Stomach (tissue), 8 donors: ENCODE measurements at regions not wholly inside any gene's neighbourhood (a gene's known extent, or its start where the extent isn't known, plus 50 kb on each side); places are given as distances from the start of the nearest gene placed in this dataset.

ENCODE experiments used
- DNase-seq, 2 donors: peaks; one replicate each; pipeline versions ENCODE4 v3.0.0 to v3.0.0-alpha.2; 2013 to 2019
- H3K27ac ChIP-seq, 5 donors: fragments of 200-600 bp in 4 of 5; sonication (generic) in 4 of 5; one replicate each; pipeline ENCODE4 v1.5.1; 2013 to 2019; ENCODE audit warnings: mild to moderate bottlenecking in 1 of 5, moderate library complexity in 1 of 5
- H3K27me3 ChIP-seq, 3 donors: fragments of 200-600 bp; sonication (generic); one replicate each; pipeline ENCODE4 v1.5.1; 2017 to 2019; ENCODE audit warnings: mixed run types in 1 of 3
- H3K36me3 ChIP-seq, 4 donors: fragments of 200-600 bp; sonication (generic); 1 replicate in 3 of 4; 2 replicates in 1 of 4; pipeline ENCODE4 v1.5.1; 2016 to 2019
- H3K4me1 ChIP-seq, 4 donors: fragments of 200-600 bp; sonication (generic); one replicate each; pipeline ENCODE4 v1.5.1; 2016 to 2019
- H3K4me3 ChIP-seq, 4 donors: fragments of 200-600 bp; sonication (generic) in 3 of 4; one replicate each; pipeline ENCODE4 v1.5.1; 2016 to 2019; ENCODE audit warnings: mild to moderate bottlenecking in 1 of 4
- H3K9me3 ChIP-seq, 4 donors: fragments of 200-600 bp; sonication (generic); one replicate each; pipeline ENCODE4 v1.5.1; 2016 to 2019
- EP300 ChIP-seq: sonication (generic); formaldehyde crosslinking; IDR thresholded peaks from one replicate; pipeline ENCODE4 v1.6.1; 2017; ENCODE audit warnings: antibody characterized with exemption
- POLR2A ChIP-seq, 4 donors: fragments of 450-650 bp; IDR thresholded peaks; one replicate each; pipeline ENCODE4 v1.6.1; 2016; ENCODE audit warnings: antibody characterized with exemption in 4 of 4, control low read depth in 2 of 4, mild to moderate bottlenecking in 1 of 4, moderate library complexity in 1 of 4
- POLR2AphosphoS5 ChIP-seq, 3 donors: sonication (generic); formaldehyde crosslinking; IDR thresholded peaks; one replicate each; pipeline ENCODE4 v1.6.1; 2016; ENCODE audit warnings: antibody characterized with exemption in 3 of 3
- WGBS, 5 donors: extraction: QIAGEN DNeasy Blood & Tissue Kit in 3 of 5; methylation state at CpG; one replicate each; pipeline versions ENCODE4 v1.1.5 to v1.1.7; 2013 to 2018; 5-methylcytosine and 5-hydroxymethylcytosine counted together
- intact Hi-C: fragments of 100-400 bp; cut with DNase I; formaldehyde crosslinking; loops from one replicate; pipeline ENCODE4 v1.15.1; 2023; ENCODE audit warnings: low total_unique reads
- TF ChIP-seq, protein P1 (sequence below), 7 experiments: fragments of 450-650 bp in 4 of 7; fragments of 200-600 bp in 3 of 7; sonication (generic) in 3 of 7; IDR thresholded peaks; one replicate each; pipeline ENCODE4 v1.5.1; 2016 to 2019; ENCODE audit warnings: antibody characterized with exemption in 7 of 7, control low read depth in 2 of 7, mild to moderate bottlenecking in 1 of 7
- donor health status: healthy with polysubstance abuse.
- donor health status: Bipolar disorder and iron deficiency.
- donor health status: healthy.

DNA sequence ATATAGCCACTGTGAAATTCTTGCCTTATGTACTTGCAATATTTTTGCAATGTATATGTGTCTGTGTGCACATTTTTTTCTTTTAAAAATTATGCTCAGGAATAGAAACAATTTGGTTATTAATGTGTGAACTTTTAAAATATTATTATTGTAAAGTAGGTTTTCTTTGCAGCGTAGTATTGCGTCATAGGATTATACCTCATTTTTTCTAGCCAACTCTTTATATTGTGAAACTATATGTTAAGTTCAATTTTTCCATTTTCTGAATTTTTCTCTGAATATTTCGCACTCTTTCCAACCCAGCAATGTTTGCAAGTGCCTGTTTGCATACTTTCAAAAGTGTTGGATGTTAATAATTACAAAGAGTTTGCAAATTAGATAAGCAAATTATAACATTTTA, 471.6 kb upstream of the LMO3 start:
- intact Hi-C loops: no loop called here
- Histone ChIP-seq H3K27me3 (no peaks in the 10 kb centered on the region), H3K4me1 (no peaks in the 10 kb centered on the region), H3K4me3 (no peak overlapping the region), H3K9me3 (peaks cover 0 to 9% (median 0%) of the 10 kb centered on the region in 4 donors), H3K36me3 (no peaks in the 10 kb centered on the region), H3K27ac (no peak overlapping the region)
- DNase-seq: no peak
- WGBS, 5 donors: 72 to 93% (median 89%) methylated on average over 3 of the region's 3 CpGs
- TF ChIP-seq, protein P1, sequence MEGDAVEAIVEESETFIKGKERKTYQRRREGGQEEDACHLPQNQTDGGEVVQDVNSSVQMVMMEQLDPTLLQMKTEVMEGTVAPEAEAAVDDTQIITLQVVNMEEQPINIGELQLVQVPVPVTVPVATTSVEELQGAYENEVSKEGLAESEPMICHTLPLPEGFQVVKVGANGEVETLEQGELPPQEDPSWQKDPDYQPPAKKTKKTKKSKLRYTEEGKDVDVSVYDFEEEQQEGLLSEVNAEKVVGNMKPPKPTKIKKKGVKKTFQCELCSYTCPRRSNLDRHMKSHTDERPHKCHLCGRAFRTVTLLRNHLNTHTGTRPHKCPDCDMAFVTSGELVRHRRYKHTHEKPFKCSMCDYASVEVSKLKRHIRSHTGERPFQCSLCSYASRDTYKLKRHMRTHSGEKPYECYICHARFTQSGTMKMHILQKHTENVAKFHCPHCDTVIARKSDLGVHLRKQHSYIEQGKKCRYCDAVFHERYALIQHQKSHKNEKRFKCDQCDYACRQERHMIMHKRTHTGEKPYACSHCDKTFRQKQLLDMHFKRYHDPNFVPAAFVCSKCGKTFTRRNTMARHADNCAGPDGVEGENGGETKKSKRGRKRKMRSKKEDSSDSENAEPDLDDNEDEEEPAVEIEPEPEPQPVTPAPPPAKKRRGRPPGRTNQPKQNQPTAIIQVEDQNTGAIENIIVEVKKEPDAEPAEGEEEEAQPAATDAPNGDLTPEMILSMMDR (IDR thresholded peaks at IDR 0.05): no peak
- no peak for TF ChIP-seq POLR2A (IDR thresholded peaks at IDR 0.05)
- no peak for TF ChIP-seq EP300
- TF ChIP-seq POLR2AphosphoS5 (IDR thresholded peaks at IDR 0.05): no peak

DNA sequence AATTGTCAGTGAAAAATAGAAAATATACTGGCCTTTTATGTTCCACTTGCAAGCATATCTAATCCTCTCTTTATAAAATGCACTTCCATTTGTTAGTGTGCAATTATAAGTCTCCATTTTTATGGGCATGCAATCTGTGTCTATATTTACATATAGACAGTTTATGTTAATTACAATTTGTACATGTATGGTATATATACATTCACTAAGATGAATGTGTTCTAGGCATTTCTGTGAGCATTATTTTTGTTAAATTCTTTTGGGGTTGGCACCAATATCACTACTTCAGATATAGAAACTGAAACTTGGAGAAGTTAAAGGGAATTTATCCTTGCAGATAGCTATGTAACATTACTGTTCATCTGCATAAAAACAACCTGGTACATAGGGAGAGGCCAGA, 470.8 kb upstream of the LMO3 start:
- Histone ChIP-seq H3K4me1 (no peaks in the 10 kb centered on the region), H3K36me3 (no peaks in the 10 kb centered on the region), H3K9me3 (peaks cover 0 to 9% (median 0%) of the 10 kb centered on the region in 4 donors), H3K27ac (no peak overlapping the region), H3K4me3 (no peak overlapping the region), H3K27me3 (no peaks in the 10 kb centered on the region)
- intact Hi-C loops: no loop called here
- no peak for DNase-seq
- no peak for TF ChIP-seq POLR2AphosphoS5 (IDR thresholded peaks at IDR 0.05)
- TF ChIP-seq, protein P1 (IDR thresholded peaks at IDR 0.05): no peak
- TF ChIP-seq EP300: no peak
- TF ChIP-seq POLR2A (IDR thresholded peaks at IDR 0.05): no peak

DNA sequence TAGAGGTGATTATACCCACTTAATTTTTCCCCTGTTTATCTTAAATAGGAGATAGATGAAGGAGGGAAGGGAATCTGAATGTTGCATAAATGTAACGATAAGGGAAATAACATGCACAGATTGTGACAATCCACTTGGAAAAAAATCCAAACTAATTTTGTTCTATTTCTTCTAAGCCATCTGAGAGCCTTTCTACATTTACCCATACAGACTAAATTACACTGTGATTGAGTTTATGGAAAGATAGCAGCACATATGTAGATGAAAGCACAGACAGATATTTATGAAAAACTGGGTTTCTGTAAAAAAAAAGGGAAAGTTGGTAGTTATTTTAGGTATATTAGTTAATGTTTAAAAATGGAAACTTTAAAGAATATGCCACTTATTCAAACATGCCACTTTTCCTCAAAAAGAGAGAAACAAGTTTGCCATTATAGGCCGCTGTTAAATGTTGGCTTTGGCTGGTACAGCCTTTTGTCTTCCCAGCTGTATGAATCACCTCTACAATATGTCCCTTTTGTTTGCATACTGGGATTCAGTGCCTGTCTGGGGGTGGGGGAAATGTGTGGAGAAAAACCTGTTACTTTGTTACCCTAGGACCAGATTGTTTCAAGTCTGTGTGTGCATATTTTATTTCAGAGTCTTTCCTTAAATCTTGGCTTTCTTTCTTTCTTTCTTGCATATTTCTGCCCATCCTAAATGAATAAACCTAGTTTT, 470.2 kb upstream of the LMO3 start:
- no peaks in the 10 kb centered on the region for H3K36me3 ChIP-seq
- no peaks in the 10 kb centered on the region for H3K27me3 ChIP-seq
- H3K4me1 ChIP-seq: no peaks in the 10 kb centered on the region
- peak in 1 of 2 donors; percentile 1 for DNase-seq
- TF ChIP-seq, protein P1 (IDR thresholded peaks at IDR 0.05): no peak
- no peak for TF ChIP-seq POLR2AphosphoS5 (IDR thresholded peaks at IDR 0.05)
- no peak for TF ChIP-seq POLR2A (IDR thresholded peaks at IDR 0.05)
- TF ChIP-seq EP300: no peak
- H3K27ac ChIP-seq: no peak overlapping the region
- WGBS, 5 donors: 66 to 75% (median 68%) methylated on average over 2 of the region's 2 CpGs
- intact Hi-C loops: no loop called here
- H3K9me3 ChIP-seq: peaks cover 0 to 9% (median 0%) of the 10 kb centered on the region in 4 donors
- H3K4me3 ChIP-seq: no peak overlapping the region

DNA sequence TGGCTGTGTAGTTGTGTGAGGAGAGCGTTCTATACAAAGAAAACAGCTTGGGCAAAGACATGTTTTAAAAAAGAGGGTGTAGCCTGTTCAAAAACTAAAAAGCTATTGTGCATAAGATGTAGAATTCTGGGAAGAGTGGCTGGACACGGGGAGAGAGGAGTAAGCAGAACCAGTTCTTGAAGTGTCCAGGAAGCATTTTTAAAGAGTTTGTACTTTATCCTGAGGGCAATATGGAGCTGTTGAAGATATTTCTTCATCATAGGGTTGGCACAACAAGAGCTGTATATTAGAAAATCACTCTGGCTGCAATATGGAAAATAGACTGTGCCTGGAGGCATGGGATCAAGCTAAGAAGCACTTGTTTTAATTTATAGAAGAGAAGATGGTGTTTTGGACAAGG, 458.9 kb upstream of the LMO3 start:
- no peak for DNase-seq
- 51 to 73% (median 63%) methylated on average over 2 of the region's 2 CpGs for WGBS, 5 donors
- no peaks in the 10 kb centered on the region for H3K9me3 ChIP-seq
- intact Hi-C loops: no loop called here
- no peak overlapping the region for H3K4me3 ChIP-seq
- no peaks in the 10 kb centered on the region for H3K4me1 ChIP-seq
- TF ChIP-seq, protein P1 (IDR thresholded peaks at IDR 0.05): no peak
- TF ChIP-seq POLR2A (IDR thresholded peaks at IDR 0.05) (no peak), EP300 (no peak), POLR2AphosphoS5 (IDR thresholded peaks at IDR 0.05) (no peak)
- no peaks in the 10 kb centered on the region for H3K27me3 ChIP-seq
- no peak overlapping the region for H3K27ac ChIP-seq
- no peaks in the 10 kb centered on the region for H3K36me3 ChIP-seq
